ENCODE measurements at regions not wholly inside any gene's neighbourhood (a gene's known extent, or its start where the extent isn't known, plus 50 kb on each side); places are given as distances from the start of the nearest gene placed in this dataset.

GRCh38 chr20:48287021-48287494 is 501.8 kb upstream of the SULF2 start:
- DNase-seq (ENCODE audit: extremely low read depth, low read depth), result no peak

GRCh38 chr20:48286601-48287000 is 501.3 kb upstream of the SULF2 start:
- no peak for DNase-seq (ENCODE audit: extremely low read depth, low read depth)

DNA sequence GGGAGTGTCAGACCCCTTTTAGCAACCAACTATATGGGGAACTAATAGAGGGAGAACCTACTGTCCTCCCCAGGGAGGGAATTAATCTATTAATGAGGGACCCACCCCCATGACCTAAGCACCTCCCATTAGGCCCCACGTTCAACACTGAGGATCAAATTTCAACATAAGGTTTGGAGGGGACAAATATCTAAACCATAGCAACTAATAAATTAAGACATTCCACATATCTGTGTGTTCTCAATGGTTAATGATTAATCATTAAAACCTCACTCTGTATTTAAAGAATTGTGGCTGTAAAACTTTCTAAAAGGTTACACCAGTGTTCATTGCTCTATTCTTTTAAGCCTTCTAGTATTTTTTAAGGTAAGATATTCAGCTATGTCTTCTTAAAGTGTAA is 500.4 kb upstream of the SULF2 start:
- no peak for DNase-seq (ENCODE audit: extremely low read depth, low read depth)

GRCh38 chr20:48284837-48285236 is 499.6 kb upstream of the SULF2 start:
- DNase-seq (ENCODE audit: extremely low read depth, low read depth), result no peak

DNA sequence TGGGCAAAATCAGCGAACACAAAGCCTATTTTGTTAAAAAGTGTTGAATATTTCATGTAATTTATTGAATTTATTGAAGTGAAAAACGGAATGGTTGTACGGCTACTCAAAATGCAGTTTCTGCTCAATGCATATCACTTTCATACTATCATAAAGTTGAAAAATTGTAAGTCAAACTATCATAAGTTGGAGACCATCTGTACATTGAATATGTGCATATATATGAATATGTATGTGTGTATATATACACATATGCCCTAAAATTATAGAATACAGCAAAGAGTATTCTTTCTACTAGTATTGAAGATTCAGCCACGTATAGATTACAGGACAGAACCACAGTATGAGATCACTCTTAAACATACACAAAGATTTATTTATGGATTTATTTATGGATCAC is 499.0 kb upstream of the SULF2 start:
- DNase-seq (ENCODE audit: extremely low read depth, low read depth), result no peak

GRCh38 chr20:48283470-48284110 is 498.3 kb upstream of the SULF2 start:
- no peak for DNase-seq (ENCODE audit: extremely low read depth, low read depth)

- no peak for DNase-seq (ENCODE audit: extremely low read depth, low read depth)
These were observed 497.4 kb upstream of the SULF2 start for GRCh38 chr20:48282591-48283228.

DNA sequence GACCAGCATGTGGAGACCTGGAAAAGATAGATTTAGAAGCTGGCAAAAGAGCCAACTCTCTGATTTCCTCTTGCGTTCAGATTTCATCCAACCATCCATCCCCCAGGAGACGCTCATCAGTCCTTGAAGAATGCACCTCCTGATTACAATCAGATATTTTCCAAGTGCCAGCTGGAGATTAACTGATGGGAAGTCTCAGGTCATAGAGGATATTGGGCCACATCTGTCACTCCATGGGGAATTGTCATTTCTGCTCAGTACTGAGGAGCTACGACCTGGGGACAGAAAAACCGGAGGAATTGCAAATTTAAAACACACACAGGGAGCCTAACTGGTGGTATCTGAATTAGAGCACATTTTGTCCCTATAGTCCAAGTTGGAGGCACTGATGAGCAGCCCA is 496.2 kb upstream of the SULF2 start:
- no peak for DNase-seq (ENCODE audit: extremely low read depth, low read depth)

- no peak for DNase-seq (ENCODE audit: extremely low read depth, low read depth)
These were observed 493.7 kb upstream of the SULF2 start for GRCh38 chr20:48278961-48279481.

- no peak for DNase-seq (ENCODE audit: extremely low read depth, low read depth)
These were observed 492.0 kb upstream of the SULF2 start for GRCh38 chr20:48277266-48277665.

GRCh38 chr20:48276021-48276342 is 490.7 kb upstream of the SULF2 start:
- DNase-seq (ENCODE audit: extremely low read depth, low read depth), result no peak

DNA sequence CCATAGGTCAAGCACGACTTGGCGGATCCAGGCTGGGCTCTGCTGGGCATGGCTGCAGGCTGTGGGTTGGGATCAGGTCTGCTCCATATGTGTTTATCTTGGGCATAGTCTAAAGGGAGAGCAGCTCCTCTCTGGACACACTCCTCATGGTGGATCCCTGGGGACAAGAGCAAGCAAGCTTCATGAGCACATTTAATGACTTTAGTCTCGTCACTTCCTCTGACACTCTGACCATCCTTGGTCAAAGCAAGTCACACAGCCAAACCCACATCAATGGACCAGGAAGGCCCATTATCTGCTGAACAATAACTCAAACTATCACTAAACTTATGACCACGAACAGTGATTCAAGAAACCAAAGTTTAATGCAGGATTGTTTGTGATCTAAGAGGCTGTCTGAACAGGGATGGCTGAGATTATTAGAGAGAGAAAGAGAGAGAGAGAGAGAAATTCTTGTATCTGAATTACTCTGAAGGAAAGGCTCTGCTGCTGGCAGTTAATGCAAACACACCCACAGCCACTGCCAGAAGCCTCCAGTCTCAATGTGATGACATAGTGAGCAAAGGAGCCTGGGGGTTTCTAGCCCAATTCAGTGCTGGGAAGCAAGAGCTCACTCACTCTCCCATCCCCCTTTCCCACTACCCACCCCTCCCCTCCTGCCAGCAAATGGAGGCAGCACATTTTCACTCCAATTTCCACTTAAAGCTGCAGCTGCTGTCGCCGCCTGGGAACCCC is 490.2 kb upstream of the SULF2 start:
- no peak for DNase-seq (ENCODE audit: extremely low read depth, low read depth)

DNA sequence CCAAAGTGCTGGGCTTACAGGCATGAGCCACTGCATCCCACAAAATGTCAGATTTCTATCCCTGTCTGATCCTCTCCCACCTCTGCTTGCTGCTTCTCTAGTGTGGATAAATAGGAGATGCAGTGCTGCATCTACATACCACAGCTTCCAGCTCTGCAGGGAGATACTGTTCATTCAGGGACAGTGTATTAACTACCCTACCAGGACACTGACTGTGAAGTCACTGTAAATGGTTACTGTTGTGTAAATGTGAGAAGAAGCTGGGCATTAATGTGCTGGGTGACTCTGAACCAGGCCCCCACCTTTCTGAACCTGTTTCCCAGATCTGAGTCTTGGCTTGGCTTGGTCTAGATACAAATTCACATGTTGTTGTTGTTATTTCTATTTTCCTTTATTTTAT is 488.6 kb upstream of the SULF2 start:
- DNase-seq (ENCODE audit: extremely low read depth, low read depth), result no peak

GRCh38 chr20:48270885-48271284 is 485.6 kb upstream of the SULF2 start:
- DNase-seq (ENCODE audit: extremely low read depth, low read depth), result no peak

GRCh38 chr20:48267860-48268633 is 482.8 kb upstream of the SULF2 start:
- DNase-seq (ENCODE audit: extremely low read depth, low read depth), result no peak

GRCh38 chr20:48266571-48266970 is 481.3 kb upstream of the SULF2 start:
- DNase-seq (ENCODE audit: extremely low read depth, low read depth), result no peak

DNA sequence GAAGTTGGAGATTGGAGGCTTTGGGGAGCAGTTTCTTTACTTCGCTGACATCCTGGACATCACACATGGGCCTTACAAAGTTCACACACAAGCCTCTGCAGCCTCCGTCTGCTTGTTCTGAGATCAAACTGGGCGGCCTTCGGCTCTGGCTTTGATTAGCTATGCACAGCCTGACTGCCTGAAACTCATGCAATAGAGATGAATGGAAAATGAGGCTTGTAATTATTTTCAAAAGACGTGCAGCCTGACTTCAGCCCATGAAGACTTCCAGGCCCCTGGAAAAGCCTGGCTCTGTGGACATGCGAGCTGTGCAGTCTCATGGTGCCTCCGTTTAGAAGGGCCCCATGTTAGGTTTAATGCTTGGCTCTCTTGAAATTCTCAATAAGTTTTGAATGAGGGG is 480.5 kb upstream of the SULF2 start:
- DNase-seq (ENCODE audit: extremely low read depth, low read depth), result no peak

DNA sequence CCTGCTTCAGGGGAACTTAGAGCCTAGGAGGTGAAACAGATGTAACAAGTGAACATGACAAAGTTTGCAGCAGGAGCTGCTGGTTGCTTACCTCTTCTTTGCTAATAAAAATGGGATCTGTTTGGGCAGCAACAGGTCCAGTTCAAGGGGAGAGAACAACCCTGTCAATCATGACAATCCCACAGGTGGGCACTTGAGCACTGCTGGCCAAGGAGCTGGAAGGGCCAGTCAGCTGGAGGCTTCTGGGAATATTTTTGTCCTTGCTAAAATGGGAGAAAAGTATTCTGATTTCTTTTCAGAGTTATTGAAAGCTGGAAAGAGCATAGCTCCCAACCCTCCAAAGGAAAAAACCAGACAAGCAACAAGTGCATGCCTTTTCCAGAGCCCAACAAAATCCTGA is 477.7 kb upstream of the SULF2 start:
- no peak for DNase-seq (ENCODE audit: extremely low read depth, low read depth)

DNA sequence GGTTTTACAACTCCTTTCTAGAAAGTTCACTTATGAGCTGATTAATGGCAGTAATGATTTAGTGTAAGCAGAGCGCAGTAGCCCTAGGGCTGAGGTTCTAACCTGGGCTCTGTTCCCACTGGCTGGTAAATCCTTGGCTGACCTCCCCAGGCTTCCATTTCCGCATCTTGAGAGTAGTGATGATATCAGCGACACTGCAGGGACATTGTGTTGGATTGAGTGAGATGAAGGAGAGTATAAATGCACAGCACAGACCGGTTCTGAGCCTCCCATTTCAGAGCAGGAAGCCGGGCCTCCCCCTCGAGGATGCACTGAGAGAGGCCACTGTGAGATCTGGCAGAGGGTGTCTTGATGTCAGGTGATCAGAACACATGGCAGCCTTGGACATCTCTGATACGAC is 477.2 kb upstream of the SULF2 start:
- DNase-seq (ENCODE audit: extremely low read depth, low read depth), result no peak

DNA sequence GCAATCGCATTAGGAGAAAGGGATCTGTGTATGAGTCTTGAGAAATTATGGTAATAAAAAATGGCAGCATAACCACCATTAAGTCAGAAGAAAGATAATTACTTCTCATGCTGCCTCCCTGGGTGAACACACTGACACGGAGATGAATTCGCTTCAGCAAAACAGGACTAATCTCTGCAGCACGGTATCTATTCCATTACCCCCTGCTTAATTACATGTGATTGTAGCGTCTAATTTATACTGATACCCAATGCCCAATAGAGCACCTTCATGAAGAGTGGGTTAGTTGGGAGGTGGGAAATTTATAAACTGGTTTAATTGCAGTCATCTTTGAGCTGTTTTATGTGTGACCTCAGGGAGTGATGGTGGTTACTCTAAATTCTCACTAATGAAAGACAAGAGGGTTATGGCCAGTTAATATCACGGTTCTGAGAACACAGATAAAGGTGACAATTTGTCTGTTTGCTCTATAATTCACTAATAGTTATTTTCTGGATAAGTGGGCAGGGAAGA is 476.2 kb upstream of the SULF2 start:
- no peak for DNase-seq (ENCODE audit: extremely low read depth, low read depth)
